Right lobe of liver (tissue), 6 donors: ENCODE measurements at regions not wholly inside any gene's neighbourhood (a gene's known extent, or its start where the extent isn't known, plus 50 kb on each side); places are given as distances from the start of the nearest gene placed in this dataset.

ENCODE experiments used
- ATAC-seq, 4 donors: fragments of 200-7000 bp; cut with Tn5 transposase; one replicate each; pipeline ENCODE4 v1.9.1; 2020; ENCODE audit warnings: mild to moderate bottlenecking in 4 of 4, moderate library complexity in 4 of 4
- DNase-seq, 3 donors: peaks; one replicate each; pipeline ENCODE4 v3.0.0-alpha.2; 2020
- H3K27ac ChIP-seq, 3 donors: fragments of 200-600 bp; one replicate each; pipeline ENCODE4 v1.8.0; 2022
- H3K27me3 ChIP-seq, 2 donors: fragments of 200-600 bp; one replicate each; pipeline ENCODE4 v1.8.0; 2022
- H3K36me3 ChIP-seq, 4 donors: fragments of 200-600 bp; sonication (generic) in 1 of 4; one replicate each; pipeline versions ENCODE4 v1.5.1 to v1.8.0; 2017 to 2022; ENCODE audit warnings: control low read depth in 1 of 4
- H3K4me1 ChIP-seq, 4 donors: fragments of 200-600 bp; sonication (generic) in 1 of 4; one replicate each; pipeline versions ENCODE4 v1.5.1 to v1.8.0; 2017 to 2022; ENCODE audit warnings: control low read depth in 1 of 4
- H3K4me3 ChIP-seq, 3 donors: fragments of 200-600 bp; one replicate each; pipeline ENCODE4 v1.8.0; 2022
- H3K9me3 ChIP-seq, 4 donors: fragments of 200-600 bp; sonication (generic) in 1 of 4; one replicate each; pipeline versions ENCODE4 v1.5.1 to v1.8.0; 2017 to 2022; ENCODE audit warnings: control low read depth in 1 of 4
- CTCF ChIP-seq, 4 donors: fragments of 200-600 bp in 3 of 4; fragments of 450-650 bp in 1 of 4; IDR thresholded peaks; one replicate each; pipeline versions ENCODE4 v1.5.1 to v1.8.0; 2016 to 2022; ENCODE audit warnings: antibody characterized with exemption in 4 of 4, mild to moderate bottlenecking in 2 of 4
- POLR2A ChIP-seq: fragments of 450-650 bp; IDR thresholded peaks from one replicate; pipeline ENCODE4 v1.6.1; 2017; ENCODE audit warnings: antibody characterized with exemption, mild to moderate bottlenecking
- WGBS: methylation state at CpG from one replicate; pipeline ENCODE4 v1.1.6; 2018; ENCODE audit warnings: low coverage, low lambda C conversion rate; ENCODE audit not compliant: insufficient coverage; ENCODE audit errors: missing lambda C conversion rate; 5-methylcytosine and 5-hydroxymethylcytosine counted together
- intact Hi-C, 2 donors: fragments of 100-400 bp; cut with DNase I; formaldehyde crosslinking; loops; one replicate each; pipeline versions ENCODE4 v1.11.2 to v1.14.1; 2022
- donor health status: DM: no; HTN: yes; CAD: no.
- donor health status: DM: no; HTN: no; CAD: no.
- donor health status: DM: no; HTN: no; CAD: no.
- donor health status: DM: no; HTN: yes; CAD: no.
- donor health status: DM: no; HTN: yes; CAD: no.

GRCh38 chr5:174514325-174514724, 210.1 kb upstream of the MSX2 start:
- no peak overlapping the region for H3K27ac ChIP-seq
- no peak overlapping the region for H3K4me3 ChIP-seq
- TF ChIP-seq POLR2A (no peak), CTCF (IDR thresholded peaks at IDR 0.05) (no peak)
- 33% methylated on average over 3 of the region's 4 CpGs for WGBS
- no peak for DNase-seq
- ATAC-seq = no peak
- H3K9me3 ChIP-seq = no peaks in the 10 kb centered on the region
- intact Hi-C loops = no loop called here
- no peaks in the 10 kb centered on the region for H3K27me3 ChIP-seq
- no peaks in the 10 kb centered on the region for H3K36me3 ChIP-seq
- H3K4me1 ChIP-seq = no peaks in the 10 kb centered on the region

GRCh38 chr5:174514983-174515394, 209.4 kb upstream of the MSX2 start:
- DNase-seq (no peak), ATAC-seq (no peak)
- intact Hi-C loops = no loop called here
- Histone ChIP-seq H3K9me3 (no peaks in the 10 kb centered on the region), H3K4me1 (no peaks in the 10 kb centered on the region), H3K4me3 (no peak overlapping the region), H3K36me3 (no peaks in the 10 kb centered on the region), H3K27ac (no peak overlapping the region), H3K27me3 (no peaks in the 10 kb centered on the region)
- WGBS = 76% methylated on average over 7 of the region's 10 CpGs
- no peak for TF ChIP-seq POLR2A
- no peak for TF ChIP-seq CTCF (IDR thresholded peaks at IDR 0.05)

- Histone ChIP-seq H3K9me3 (no peaks in the 10 kb centered on the region), H3K27ac (no peak overlapping the region), H3K36me3 (no peaks in the 10 kb centered on the region), H3K27me3 (no peaks in the 10 kb centered on the region), H3K4me1 (no peaks in the 10 kb centered on the region), H3K4me3 (no peak overlapping the region)
- intact Hi-C loops = no loop called here
- ATAC-seq = no peak
- DNase-seq = no peak
- 32% methylated on average over 1 of the region's 1 CpG for WGBS
- TF ChIP-seq CTCF (IDR thresholded peaks at IDR 0.05) (no peak), POLR2A (no peak)
Observed at GRCh38 chr5:174516741-174517140, 207.6 kb upstream of the MSX2 start.

- no peak overlapping the region for H3K4me3 ChIP-seq
- 68% methylated on average over 7 of the region's 7 CpGs for WGBS
- ATAC-seq (no peak), DNase-seq (no peak)
- TF ChIP-seq POLR2A = no peak
- no peak for TF ChIP-seq CTCF (IDR thresholded peaks at IDR 0.05)
- H3K9me3 ChIP-seq = no peaks in the 10 kb centered on the region
- H3K4me1 ChIP-seq = no peaks in the 10 kb centered on the region
- H3K36me3 ChIP-seq = no peaks in the 10 kb centered on the region
- no peak overlapping the region for H3K27ac ChIP-seq
- no peaks in the 10 kb centered on the region for H3K27me3 ChIP-seq
- intact Hi-C loops = no loop called here
Observed at GRCh38 chr5:174518512-174518911, 205.9 kb upstream of the MSX2 start.
